Activated naive CD4-positive, alpha-beta T cell treated with anti-CD3 and anti-CD28 coated beads, Interleukin-2, amount 10 ng/mL, durations not matched to agents 7 days and 5 days (primary cell): ENCODE measurements at regions not wholly inside any gene's neighbourhood (a gene's known extent, or its start where the extent isn't known, plus 50 kb on each side); places are given as distances from the start of the nearest gene placed in this dataset.
"Not testable (repeated sequence)": the region's sequence is repeated elsewhere in the genome, so short reads cannot be mapped to it uniquely, and the experiment has no call there.

Experiments
- CTCF ChIA-PET: fragments of 350-600 bp; sonication (Branson Sonifier 250); formaldehyde crosslinking; loops from one replicate; lab custom pipeline; 2021; ENCODE audit warnings: antibody characterized with exemption; lab: Charles Lee
- DNase-seq: peaks from one replicate; pipeline ENCODE4 v3.0.0-alpha.2; 2020
- H3K27ac Mint-ChIP-seq: one replicate; pipeline ENCODE4 v1.8.0; 2021; ENCODE audit warnings: mild to moderate bottlenecking, moderate library complexity, mixed read lengths
- H3K27me3 Mint-ChIP-seq: one replicate; pipeline ENCODE4 v1.8.0; 2021; ENCODE audit warnings: mild to moderate bottlenecking, mixed read lengths
- H3K36me3 Mint-ChIP-seq: one replicate; pipeline ENCODE4 v1.8.0; 2021; ENCODE audit warnings: mixed read lengths
- H3K4me1 Mint-ChIP-seq: one replicate; pipeline ENCODE4 v1.8.0; 2021; ENCODE audit warnings: mixed read lengths
- H3K4me3 Mint-ChIP-seq: one replicate; pipeline ENCODE4 v1.8.0; 2021; ENCODE audit warnings: mild to moderate bottlenecking, moderate library complexity, mixed read lengths
- H3K9me3 Mint-ChIP-seq: one replicate; pipeline ENCODE4 v1.8.0; 2021; ENCODE audit warnings: mixed read lengths

DNA sequence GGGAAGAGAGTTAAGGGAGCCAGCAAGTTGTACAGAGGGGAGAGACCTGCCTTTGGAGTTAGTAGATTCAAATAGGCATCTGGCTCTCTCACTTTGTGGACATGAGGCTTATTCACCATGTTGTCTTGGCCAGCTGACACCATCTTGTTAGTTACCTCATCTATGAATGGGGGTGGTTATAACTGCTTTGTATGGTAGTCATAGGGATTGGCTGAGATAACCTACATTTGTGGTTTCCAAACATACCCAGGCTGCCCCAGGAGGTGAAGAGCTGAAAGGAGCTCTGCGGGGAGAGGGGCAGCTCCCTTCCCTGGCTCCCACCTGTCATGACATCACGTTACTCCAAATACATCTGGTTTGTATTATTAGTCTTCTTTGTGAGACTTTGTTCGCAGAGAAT is 393.3 kb upstream of the AUTS2 start:
- Mint-ChIP-seq H3K4me1 (no peaks in the 10 kb centered on the region), H3K36me3 (no peaks in the 10 kb centered on the region), H3K27me3 (no peaks in the 10 kb centered on the region), H3K27ac (no peak overlapping the region), H3K4me3 (no peak overlapping the region), H3K9me3 (peaks cover 19% of the 10 kb centered on the region)
- CTCF ChIA-PET: no interaction called here
- DNase-seq: no peak

DNA sequence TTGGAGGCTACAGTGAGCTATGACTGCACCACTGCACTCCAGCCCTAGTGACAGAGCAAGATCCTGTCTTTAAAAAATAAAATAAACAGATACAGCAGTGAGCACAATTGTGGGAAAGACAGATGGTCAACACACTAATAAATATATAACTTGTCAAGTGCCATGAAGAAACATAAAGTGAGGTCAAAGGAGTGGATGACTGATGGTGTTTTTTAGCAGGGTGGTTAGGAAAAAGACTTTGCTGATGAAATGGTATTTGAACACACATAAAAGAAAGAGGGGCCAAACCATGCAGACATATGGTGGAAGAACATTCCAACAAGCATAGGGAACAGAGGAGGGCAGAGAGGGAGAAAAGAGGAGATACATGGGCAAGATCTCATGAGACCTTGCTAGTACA is 392.7 kb upstream of the AUTS2 start:
- H3K36me3 Mint-ChIP-seq: no peaks in the 10 kb centered on the region
- H3K4me3 Mint-ChIP-seq: no peak overlapping the region
- CTCF ChIA-PET: no interaction called here
- no peaks in the 10 kb centered on the region for H3K27me3 Mint-ChIP-seq
- no peaks in the 10 kb centered on the region for H3K4me1 Mint-ChIP-seq
- DNase-seq: no peak
- H3K9me3 Mint-ChIP-seq: peaks cover 19% of the 10 kb centered on the region
- no peak overlapping the region for H3K27ac Mint-ChIP-seq

DNA sequence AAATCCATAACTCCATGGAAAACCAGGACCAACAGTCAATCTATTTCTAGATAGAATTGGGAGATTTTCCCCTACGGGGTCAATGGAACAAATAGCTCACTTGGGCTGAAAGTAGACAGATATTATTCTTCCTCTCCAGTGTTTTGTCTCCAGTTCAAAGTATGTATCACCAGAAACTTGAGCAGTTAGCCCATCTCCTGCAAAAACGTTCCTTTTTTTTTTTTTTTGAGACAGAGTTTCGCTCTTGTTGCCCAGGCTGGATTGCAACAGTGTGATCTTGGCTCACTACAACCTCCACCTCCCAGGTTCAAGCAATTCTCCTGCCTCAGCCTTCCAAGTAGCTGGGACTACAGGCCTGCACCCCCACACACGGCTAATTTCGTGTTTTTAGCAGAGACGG is 390.0 kb upstream of the AUTS2 start:
- H3K9me3 Mint-ChIP-seq: peaks cover 12% of the 10 kb centered on the region
- no peaks in the 10 kb centered on the region for H3K4me1 Mint-ChIP-seq
- no peak for DNase-seq
- CTCF ChIA-PET: no interaction called here
- no peaks in the 10 kb centered on the region for H3K36me3 Mint-ChIP-seq
- H3K27me3 Mint-ChIP-seq: no peaks in the 10 kb centered on the region
- no peak overlapping the region for H3K4me3 Mint-ChIP-seq
- H3K27ac Mint-ChIP-seq: no peak overlapping the region

DNA sequence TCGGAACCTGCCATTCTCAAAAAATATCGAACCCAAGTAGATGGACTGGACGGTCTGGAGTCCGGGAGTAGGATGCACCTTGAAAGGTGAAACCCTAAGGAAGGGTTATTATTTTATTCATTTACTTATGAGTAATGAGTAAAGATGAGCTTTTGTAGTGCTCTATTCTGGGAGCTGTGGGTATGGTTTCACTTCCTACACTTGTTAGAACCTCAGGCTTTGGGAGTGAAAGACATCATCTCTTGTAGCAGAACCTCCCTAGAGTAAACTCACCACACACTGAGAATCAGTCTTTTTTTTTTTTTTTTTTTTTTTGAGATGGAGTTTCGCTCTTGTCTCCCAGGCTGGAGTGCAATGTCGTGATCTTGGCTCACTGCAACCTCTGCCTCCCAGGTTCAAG is 389.4 kb upstream of the AUTS2 start:
- no peak overlapping the region for H3K27ac Mint-ChIP-seq
- no peak overlapping the region for H3K4me3 Mint-ChIP-seq
- no peaks in the 10 kb centered on the region for H3K4me1 Mint-ChIP-seq
- H3K36me3 Mint-ChIP-seq: no peaks in the 10 kb centered on the region
- no peak for DNase-seq
- no peaks in the 10 kb centered on the region for H3K27me3 Mint-ChIP-seq
- peaks cover 14% of the 10 kb centered on the region for H3K9me3 Mint-ChIP-seq
- CTCF ChIA-PET: no interaction called here

DNA sequence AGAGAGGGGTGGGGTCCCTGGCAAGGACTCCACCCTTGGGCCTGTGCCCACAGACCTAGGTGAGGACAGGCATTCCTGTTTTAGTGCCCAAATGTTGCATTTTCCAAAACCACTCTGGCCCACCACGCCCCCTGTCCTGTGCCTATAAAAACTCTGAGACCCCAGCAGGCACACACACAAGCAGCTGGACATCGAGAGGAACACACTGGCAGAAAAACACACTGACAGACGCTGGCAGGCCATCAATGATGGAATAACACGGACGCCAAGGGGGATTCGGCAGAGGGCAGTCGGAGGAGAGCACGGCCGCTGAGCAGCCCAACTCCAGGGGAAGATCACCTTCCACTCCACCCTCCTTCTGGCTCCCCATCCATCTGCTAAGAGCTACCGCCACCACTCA is 386.9 kb upstream of the AUTS2 start:
- H3K36me3 Mint-ChIP-seq: no peaks in the 10 kb centered on the region
- CTCF ChIA-PET: no interaction called here

DNA sequence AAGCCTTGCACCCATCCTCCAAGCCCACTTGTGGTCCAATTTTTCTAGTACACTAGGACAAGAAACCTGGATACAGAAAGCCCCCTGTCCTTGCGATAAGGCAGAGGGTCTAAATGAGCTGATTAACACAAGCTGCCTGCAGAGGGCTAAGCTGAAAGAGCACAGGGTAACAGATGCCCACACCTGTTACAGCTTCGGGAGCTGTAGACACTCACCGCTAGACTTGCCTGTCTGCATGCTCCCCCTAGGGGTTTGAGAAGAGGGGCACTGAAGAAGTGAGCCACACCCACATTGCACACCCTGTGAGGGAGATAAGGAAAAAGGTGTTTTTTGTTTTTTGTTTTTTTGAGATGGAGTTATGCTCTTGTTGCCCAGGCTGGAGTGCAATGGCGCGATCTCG is 386.5 kb upstream of the AUTS2 start:
- Mint-ChIP-seq H3K27ac (no peak overlapping the region), H3K9me3 (peaks cover 11% of the 10 kb centered on the region), H3K36me3 (no peaks in the 10 kb centered on the region), H3K4me3 (no peak overlapping the region), H3K4me1 (no peaks in the 10 kb centered on the region), H3K27me3 (no peaks in the 10 kb centered on the region)
- no peak for DNase-seq
- CTCF ChIA-PET: no interaction called here

More for the DNA sequence above, 386.9 kb upstream of the AUTS2 start:
- Mint-ChIP-seq H3K27me3 (no peaks in the 10 kb centered on the region), H3K4me3 (no peak overlapping the region), H3K9me3 (peaks cover 11% of the 10 kb centered on the region), H3K27ac (no peak overlapping the region), H3K4me1 (no peaks in the 10 kb centered on the region)
- no peak for DNase-seq

DNA sequence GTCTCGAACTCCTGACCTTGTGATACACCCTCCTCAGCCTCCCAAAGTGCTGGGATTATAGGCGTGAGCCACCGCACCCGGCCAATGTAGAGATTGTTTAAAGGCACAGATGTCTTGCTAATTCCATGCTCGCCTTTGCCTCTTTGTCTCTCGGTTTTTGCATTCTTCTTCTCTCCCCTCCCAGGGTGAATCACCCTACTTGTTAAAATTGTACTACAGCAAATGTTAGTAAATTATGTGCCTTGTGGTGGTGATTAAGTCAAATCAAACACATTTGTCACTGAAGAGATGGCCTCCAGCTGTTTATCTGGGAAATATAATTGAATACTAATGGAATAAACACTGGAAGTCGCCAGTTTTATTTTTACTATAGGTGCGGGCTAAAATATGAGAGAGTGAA is 384.4 kb upstream of the AUTS2 start:
- CTCF ChIA-PET: no interaction called here
- H3K4me3 Mint-ChIP-seq: no peak overlapping the region
- H3K9me3 Mint-ChIP-seq: peaks cover 13% of the 10 kb centered on the region
- H3K27me3 Mint-ChIP-seq: no peaks in the 10 kb centered on the region
- H3K27ac Mint-ChIP-seq: no peak overlapping the region
- H3K36me3 Mint-ChIP-seq: no peaks in the 10 kb centered on the region
- H3K4me1 Mint-ChIP-seq: no peaks in the 10 kb centered on the region
- DNase-seq: no peak

DNA sequence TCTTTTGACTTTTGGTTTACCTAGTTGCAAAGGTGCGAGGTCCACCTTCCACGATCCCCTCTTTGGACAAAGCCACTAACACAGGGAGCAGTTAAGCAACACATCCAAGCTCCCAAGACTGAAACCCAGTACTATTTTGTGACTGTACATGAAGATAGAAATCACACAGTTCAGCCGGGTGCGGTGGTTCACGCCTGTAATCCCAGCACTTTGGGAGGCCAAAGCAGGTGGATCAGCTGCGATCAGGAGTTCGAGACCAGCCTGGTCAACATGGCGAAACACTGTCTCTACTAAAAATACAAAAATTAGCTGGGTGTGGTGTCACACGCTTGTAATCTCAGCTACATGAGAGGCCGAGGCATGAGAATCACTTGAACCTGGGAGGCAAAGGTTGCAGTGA is 382.8 kb upstream of the AUTS2 start:
- H3K27ac Mint-ChIP-seq, H3K27me3 Mint-ChIP-seq, DNase-seq, H3K4me3 Mint-ChIP-seq, H3K36me3 Mint-ChIP-seq, H3K4me1 Mint-ChIP-seq, CTCF ChIA-PET: not testable (repeated sequence)
- H3K9me3 Mint-ChIP-seq: peaks cover 20% of the 10 kb centered on the region

DNA sequence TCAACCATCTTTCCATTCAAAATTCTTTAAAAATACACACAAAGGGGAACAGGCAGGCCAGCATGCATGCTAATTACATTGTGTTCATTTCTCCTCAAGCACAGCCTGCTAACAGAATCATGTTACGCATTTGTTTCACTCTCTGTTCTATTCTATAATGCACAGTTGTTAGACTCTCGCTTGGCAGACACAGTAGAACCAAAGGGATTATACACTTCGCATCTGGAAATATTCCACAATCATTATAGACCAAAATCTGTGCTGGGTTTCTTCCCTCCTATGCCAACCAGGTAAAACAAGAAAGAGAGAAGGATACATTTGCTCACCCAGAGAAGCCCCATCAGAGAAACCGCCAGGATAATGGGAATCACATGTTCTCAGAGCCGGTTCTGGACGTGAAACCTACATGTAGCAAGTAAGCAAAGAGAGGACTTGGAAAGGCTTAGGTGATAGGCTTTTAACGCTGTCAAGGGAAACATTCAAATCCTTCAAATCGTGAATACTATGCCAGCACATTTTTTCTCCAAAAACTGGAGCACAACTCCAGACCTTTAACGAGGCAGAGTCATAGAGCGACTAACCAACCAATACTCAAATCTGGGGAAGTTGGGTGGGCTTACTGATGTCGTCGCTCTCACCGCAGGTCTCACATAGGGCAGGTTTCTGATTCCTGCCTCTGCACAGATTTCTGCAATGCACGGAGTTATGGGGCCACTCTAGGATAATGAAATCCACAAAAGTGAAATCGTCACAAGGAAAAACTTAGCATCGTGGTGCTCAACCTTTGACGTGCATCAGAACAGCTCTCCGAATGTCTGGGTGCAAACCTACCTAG is 380.5 kb upstream of the AUTS2 start:
- no peaks in the 10 kb centered on the region for H3K27me3 Mint-ChIP-seq
- CTCF ChIA-PET: no interaction called here
- DNase-seq: no peak
- no peak overlapping the region for H3K27ac Mint-ChIP-seq
- no peak overlapping the region for H3K4me3 Mint-ChIP-seq
- peaks cover 22% of the 10 kb centered on the region for H3K9me3 Mint-ChIP-seq
- H3K36me3 Mint-ChIP-seq: no peaks in the 10 kb centered on the region
- H3K4me1 Mint-ChIP-seq: no peaks in the 10 kb centered on the region

DNA sequence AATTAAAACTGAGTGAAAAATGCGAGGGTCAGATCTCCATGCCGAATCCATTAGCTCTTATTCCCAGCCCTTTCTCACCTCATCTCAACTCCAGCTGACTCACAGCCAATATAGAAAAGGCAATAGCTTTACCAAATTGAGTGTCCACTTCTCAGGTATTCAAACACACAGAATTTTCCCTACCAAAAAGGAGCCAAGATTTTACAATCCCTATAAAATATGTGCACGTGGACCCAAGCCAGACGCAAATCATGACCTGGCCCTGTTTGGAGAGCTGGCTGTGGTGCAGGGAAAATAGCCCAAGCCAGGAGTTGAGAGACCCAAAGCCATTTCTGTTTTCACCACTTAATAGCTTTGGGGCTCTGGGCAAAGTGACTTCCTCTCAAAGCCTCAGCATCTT is 379.7 kb upstream of the AUTS2 start:
- no peak for DNase-seq
- Mint-ChIP-seq H3K27me3 (no peaks in the 10 kb centered on the region), H3K9me3 (peaks cover 19% of the 10 kb centered on the region), H3K4me3 (no peak overlapping the region), H3K4me1 (no peaks in the 10 kb centered on the region), H3K36me3 (no peaks in the 10 kb centered on the region), H3K27ac (no peak overlapping the region)
- CTCF ChIA-PET: no interaction called here

DNA sequence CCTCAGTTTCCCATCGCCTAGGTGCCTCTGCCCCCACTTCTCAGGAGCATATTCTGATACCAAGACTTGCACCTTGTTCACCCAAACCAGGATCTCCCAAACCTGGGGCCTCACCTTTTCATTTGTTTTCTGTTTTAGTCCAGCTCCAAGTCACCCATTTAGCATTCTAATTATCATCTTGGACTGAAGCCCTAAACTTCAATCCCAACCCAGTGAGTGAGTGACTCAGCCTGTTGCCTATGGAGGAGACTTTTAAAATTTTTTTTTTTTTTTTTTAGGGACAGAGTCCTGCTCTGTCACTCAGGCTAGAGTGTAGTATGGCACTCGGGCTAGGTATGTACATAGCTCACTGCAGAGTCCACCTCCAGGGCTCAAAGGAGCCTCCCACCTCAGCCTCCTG is 378.9 kb upstream of the AUTS2 start:
- no peak for DNase-seq
- no peaks in the 10 kb centered on the region for H3K36me3 Mint-ChIP-seq
- CTCF ChIA-PET: no interaction called here
- H3K9me3 Mint-ChIP-seq: peaks cover 21% of the 10 kb centered on the region
- no peaks in the 10 kb centered on the region for H3K4me1 Mint-ChIP-seq
- H3K27ac Mint-ChIP-seq: no peak overlapping the region
- H3K27me3 Mint-ChIP-seq: no peaks in the 10 kb centered on the region
- no peak overlapping the region for H3K4me3 Mint-ChIP-seq

DNA sequence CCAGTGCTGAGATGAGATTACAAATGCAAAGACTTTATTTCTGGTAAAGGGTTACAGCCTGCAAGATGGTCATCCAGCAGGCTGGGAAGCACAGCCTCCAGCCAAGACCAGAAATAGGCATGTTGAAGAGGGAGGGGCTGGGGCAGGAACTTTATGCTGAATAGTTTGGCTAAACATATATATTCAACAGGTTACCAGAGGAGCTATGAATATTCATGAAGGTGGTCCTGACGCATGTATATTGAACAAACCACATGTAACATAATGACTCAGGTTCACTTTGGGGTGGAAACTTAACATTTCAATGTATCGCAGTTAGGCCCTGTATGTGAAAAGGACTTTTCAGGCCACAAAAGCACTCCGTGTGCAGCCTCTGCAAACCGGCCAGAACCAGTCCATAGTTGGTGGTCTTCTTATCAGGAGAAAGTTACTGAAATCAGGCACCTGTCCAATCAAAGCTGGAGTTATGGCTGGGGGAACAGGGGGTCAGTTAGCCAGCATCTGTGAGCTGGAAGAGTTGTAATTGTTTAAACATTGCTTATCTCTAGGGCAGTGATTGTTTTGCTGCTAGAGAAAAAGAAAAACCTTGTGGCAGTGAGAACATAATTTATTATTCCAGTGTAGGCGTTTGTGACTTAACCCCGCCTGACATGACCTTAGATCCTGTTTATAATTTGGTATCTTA is 372.9 kb upstream of the AUTS2 start:
- H3K36me3 Mint-ChIP-seq: no peaks in the 10 kb centered on the region
- H3K4me1 Mint-ChIP-seq: no peaks in the 10 kb centered on the region
- H3K4me3 Mint-ChIP-seq: no peak overlapping the region
- H3K27me3 Mint-ChIP-seq: no peaks in the 10 kb centered on the region
- CTCF ChIA-PET: no interaction called here
- H3K27ac Mint-ChIP-seq: no peak overlapping the region
- peaks cover 6% of the 10 kb centered on the region for H3K9me3 Mint-ChIP-seq
- no peak for DNase-seq

DNA sequence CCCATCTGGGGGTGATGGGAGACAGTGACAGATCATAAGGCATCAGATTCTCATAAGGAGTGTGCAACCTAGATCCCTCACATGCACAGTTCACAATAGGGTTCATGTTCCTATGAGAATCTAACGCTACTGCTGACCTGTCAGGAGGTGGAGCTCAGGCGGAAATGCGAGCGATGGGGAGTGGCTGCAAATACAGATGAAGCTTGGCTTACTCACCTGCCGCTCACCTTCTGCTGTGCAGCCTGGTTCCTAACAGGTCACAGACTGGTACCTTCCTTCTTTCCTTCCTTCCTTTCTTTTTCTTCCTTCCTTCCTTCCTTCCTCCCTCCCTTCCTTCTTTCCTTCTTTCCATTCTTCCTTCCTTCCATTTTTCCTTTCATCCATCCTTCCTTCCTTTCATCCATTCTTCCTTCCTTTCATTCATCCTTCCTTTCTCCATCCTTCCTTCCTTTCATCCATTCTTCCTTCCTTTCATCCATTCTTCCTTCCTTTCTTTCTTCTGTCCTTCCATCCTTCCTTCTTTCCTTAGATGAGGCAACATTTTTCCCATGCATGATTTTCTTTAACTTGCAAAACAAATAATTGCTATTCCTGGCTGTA is 370.0 kb upstream of the AUTS2 start:
- peaks cover 5% of the 10 kb centered on the region for H3K9me3 Mint-ChIP-seq
- no peak overlapping the region for H3K4me3 Mint-ChIP-seq
- H3K36me3 Mint-ChIP-seq: no peaks in the 10 kb centered on the region
- H3K4me1 Mint-ChIP-seq: no peaks in the 10 kb centered on the region
- H3K27ac Mint-ChIP-seq: no peak overlapping the region
- no peaks in the 10 kb centered on the region for H3K27me3 Mint-ChIP-seq
- no peak for DNase-seq
- CTCF ChIA-PET: no interaction called here

DNA sequence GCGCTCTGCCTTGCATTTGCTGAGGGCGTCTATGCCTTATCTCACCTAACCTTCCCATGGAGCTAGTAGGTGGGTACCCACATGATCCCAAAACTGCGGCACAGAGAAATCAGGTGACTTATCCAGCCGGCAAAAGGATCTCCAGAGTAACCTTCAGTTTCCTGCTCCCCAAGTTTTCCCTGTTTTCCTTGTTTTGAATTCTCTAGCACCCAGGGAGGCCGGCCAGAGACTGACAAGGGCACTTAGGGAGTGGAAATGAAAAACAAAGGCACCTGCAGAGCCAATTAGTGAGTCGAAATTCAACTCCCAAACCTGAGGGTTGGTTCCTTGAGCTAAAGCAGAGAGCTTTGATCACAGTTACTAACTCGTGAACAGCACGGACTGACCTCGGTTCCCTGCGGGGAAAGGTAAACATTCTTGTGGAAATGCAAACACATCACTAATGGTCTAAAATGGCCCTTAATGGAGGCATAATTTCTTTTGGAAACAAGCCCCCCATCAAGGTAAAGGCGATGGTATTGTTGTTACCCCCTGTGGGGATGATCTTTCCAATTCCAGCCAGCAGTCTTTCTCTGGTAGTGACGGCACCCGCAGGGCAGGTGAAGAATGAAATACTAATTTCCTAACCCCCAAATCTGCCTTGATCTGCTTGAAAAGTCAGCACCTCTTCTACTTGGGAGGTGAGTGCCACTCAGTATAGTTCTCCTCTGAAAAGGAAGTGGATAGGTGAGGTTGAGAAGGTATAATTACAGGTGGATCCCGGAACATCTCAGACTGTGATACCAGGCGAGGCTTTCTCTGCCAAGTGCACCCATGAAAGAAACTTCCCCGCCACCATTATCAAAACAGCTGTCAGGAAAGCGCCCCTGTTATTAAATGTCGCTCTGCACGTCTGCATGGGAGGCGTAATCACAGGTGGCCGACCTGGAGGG is 365.6 kb upstream of the AUTS2 start:
- no peak for DNase-seq
- H3K9me3 Mint-ChIP-seq: peaks cover 2% of the 10 kb centered on the region
- H3K4me3 Mint-ChIP-seq: no peak overlapping the region
- CTCF ChIA-PET: no interaction called here
- no peak overlapping the region for H3K27ac Mint-ChIP-seq
- no peaks in the 10 kb centered on the region for H3K27me3 Mint-ChIP-seq
- H3K36me3 Mint-ChIP-seq: no peaks in the 10 kb centered on the region
- H3K4me1 Mint-ChIP-seq: no peaks in the 10 kb centered on the region
